ENCODE measurements at regions not wholly inside any gene's neighbourhood (a gene's known extent, or its start where the extent isn't known, plus 50 kb on each side); places are given as distances from the start of the nearest gene placed in this dataset.

GRCh38 chr5:99721506-99721905 lies 792.7 kb upstream of the CHD1 start:
- Histone ChIP-seq H3K36me3 (no peaks in the 10 kb centered on the region), H3K27me3 (no peaks in the 10 kb centered on the region), H3K27ac (no peak overlapping the region), H3K4me3 (no peak overlapping the region), H3K4me1 (no peaks in the 10 kb centered on the region), H3K9me3 (no peaks in the 10 kb centered on the region)
- no peak for DNase-seq
- intact Hi-C loops (cut with DNase I; ENCODE audit: low total_unique reads) = no loop called here
- TF ChIP-seq POLR2A (IDR thresholded peaks at IDR 0.05) = no peak
- TF ChIP-seq, protein P1, sequence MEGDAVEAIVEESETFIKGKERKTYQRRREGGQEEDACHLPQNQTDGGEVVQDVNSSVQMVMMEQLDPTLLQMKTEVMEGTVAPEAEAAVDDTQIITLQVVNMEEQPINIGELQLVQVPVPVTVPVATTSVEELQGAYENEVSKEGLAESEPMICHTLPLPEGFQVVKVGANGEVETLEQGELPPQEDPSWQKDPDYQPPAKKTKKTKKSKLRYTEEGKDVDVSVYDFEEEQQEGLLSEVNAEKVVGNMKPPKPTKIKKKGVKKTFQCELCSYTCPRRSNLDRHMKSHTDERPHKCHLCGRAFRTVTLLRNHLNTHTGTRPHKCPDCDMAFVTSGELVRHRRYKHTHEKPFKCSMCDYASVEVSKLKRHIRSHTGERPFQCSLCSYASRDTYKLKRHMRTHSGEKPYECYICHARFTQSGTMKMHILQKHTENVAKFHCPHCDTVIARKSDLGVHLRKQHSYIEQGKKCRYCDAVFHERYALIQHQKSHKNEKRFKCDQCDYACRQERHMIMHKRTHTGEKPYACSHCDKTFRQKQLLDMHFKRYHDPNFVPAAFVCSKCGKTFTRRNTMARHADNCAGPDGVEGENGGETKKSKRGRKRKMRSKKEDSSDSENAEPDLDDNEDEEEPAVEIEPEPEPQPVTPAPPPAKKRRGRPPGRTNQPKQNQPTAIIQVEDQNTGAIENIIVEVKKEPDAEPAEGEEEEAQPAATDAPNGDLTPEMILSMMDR (IDR thresholded peaks at IDR 0.05) = no peak

- H3K27ac ChIP-seq = no peak overlapping the region
- intact Hi-C loops (cut with DNase I; ENCODE audit: low total_unique reads) = no loop called here
- no peaks in the 10 kb centered on the region for H3K9me3 ChIP-seq
- TF ChIP-seq, protein P1 (IDR thresholded peaks at IDR 0.05) = no peak
- TF ChIP-seq POLR2A (IDR thresholded peaks at IDR 0.05) = no peak
- no peaks in the 10 kb centered on the region for H3K4me1 ChIP-seq
- H3K27me3 ChIP-seq = no peaks in the 10 kb centered on the region
- no peak overlapping the region for H3K4me3 ChIP-seq
- H3K36me3 ChIP-seq = no peaks in the 10 kb centered on the region
- no peak for DNase-seq
These were observed 787.1 kb upstream of the CHD1 start for GRCh38 chr5:99715921-99716320.

- Histone ChIP-seq H3K9me3 (no peaks in the 10 kb centered on the region), H3K27me3 (no peaks in the 10 kb centered on the region), H3K4me3 (no peak overlapping the region), H3K36me3 (no peaks in the 10 kb centered on the region), H3K4me1 (no peaks in the 10 kb centered on the region), H3K27ac (no peak overlapping the region)
- no peak for DNase-seq
- intact Hi-C loops (cut with DNase I; ENCODE audit: low total_unique reads) = no loop called here
- TF ChIP-seq POLR2A (IDR thresholded peaks at IDR 0.05) = no peak
- TF ChIP-seq, protein P1 (IDR thresholded peaks at IDR 0.05) = no peak
These were observed 777.4 kb upstream of the CHD1 start for GRCh38 chr5:99706160-99706559.

GRCh38 chr5:99702565-99702964 lies 773.8 kb upstream of the CHD1 start:
- no peaks in the 10 kb centered on the region for H3K27me3 ChIP-seq
- no peak for DNase-seq
- intact Hi-C loops (cut with DNase I; ENCODE audit: low total_unique reads) = no loop called here
- no peaks in the 10 kb centered on the region for H3K9me3 ChIP-seq
- TF ChIP-seq POLR2A (IDR thresholded peaks at IDR 0.05) = no peak
- TF ChIP-seq, protein P1 (IDR thresholded peaks at IDR 0.05) = no peak
- H3K27ac ChIP-seq = no peak overlapping the region
- no peaks in the 10 kb centered on the region for H3K36me3 ChIP-seq
- no peaks in the 10 kb centered on the region for H3K4me1 ChIP-seq
- no peak overlapping the region for H3K4me3 ChIP-seq

DNA sequence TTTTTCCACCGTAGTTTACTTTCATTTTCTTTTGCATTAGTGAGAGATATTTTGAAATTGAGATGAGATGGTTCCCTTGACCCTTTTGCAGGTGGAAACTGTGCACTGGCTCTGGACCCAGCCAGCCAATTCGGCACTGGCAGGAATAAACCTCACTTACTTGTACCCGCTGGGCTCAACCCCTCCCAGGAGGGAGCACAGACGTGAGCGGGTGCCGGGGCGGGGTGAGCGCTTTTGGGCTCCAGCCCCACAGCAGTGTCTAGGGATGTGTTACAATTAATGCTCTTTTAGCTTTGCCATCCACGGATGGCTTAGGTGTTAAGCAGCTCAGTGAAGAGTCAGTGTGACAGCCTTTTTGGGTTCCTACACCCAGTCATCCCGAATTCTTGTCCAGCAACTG lies 766.1 kb upstream of the CHD1 start:
- H3K4me1 ChIP-seq = no peaks in the 10 kb centered on the region
- H3K4me3 ChIP-seq = no peak overlapping the region
- intact Hi-C loops (cut with DNase I; ENCODE audit: low total_unique reads) = no loop called here
- no peaks in the 10 kb centered on the region for H3K27me3 ChIP-seq
- H3K9me3 ChIP-seq = no peaks in the 10 kb centered on the region
- H3K27ac ChIP-seq = no peak overlapping the region
- DNase-seq = no peak
- H3K36me3 ChIP-seq = no peaks in the 10 kb centered on the region
- TF ChIP-seq POLR2A (IDR thresholded peaks at IDR 0.05) = no peak
- TF ChIP-seq, protein P1 (IDR thresholded peaks at IDR 0.05) = no peak
